HG02642 (cell line): ENCODE measurements at regions not wholly inside any gene's neighbourhood (a gene's known extent, or its start where the extent isn't known, plus 50 kb on each side); places are given as distances from the start of the nearest gene placed in this dataset.
"Not testable (repeated sequence)": the region's sequence is repeated elsewhere in the genome, so short reads cannot be mapped to it uniquely, and the experiment has no call there.

Experiments used
- ATAC-seq: cut with Tn5 transposase; IDR thresholded peaks from one replicate; pipeline ENCODE4 v1.9.1; 2021; ENCODE audit warnings: mild to moderate bottlenecking; ENCODE audit not compliant: unreplicated experiment, poor library complexity

- peak; percentile 76 for ATAC-seq
Measured at GRCh38 chr4:75289914-75290582, 224.2 kb downstream of the RCHY1 start.

GRCh38 chr4:75287738-75288517, 226.3 kb downstream of the RCHY1 start:
- no peak for ATAC-seq

GRCh38 chr4:75285837-75286236, 228.4 kb downstream of the RCHY1 start:
- no peak for ATAC-seq

DNA sequence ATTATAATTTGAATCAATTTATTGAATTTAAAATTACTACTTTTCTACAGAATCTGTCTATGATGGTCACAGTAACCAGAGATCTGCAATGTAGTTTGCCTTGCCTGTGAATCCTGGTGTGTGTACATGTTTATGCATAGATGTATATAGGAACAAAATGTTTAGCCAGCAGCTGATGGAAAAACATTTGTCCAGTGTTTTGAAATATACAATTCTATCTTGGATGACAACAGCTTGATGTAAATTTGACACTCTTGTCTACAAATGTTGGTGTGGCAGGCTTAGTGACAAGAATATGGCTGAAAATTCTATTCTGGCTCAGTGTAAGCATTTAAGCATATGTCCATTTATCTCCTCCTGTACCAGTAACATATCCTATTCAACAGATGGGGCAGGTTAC, 229.4 kb downstream of the RCHY1 start:
- ATAC-seq, result no peak

DNA sequence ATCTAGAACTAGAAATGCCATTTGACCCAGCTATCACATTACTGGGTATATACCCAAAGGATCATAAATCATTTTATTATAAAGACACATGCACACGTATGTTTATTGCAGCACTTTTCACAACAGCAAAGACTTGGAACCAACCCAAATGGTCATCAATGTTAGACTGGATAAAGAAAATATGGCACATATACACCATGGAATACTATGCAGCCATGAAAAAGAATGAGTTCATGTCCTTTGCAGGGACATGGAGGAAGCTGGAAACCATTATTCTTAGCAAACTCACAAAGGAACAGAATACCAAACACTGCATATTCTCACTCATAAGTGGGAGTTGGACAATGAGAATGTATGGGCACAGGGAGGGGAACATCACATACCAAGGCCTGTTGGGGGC, 233.7 kb downstream of the RCHY1 start:
- ATAC-seq, result not testable (repeated sequence)

DNA sequence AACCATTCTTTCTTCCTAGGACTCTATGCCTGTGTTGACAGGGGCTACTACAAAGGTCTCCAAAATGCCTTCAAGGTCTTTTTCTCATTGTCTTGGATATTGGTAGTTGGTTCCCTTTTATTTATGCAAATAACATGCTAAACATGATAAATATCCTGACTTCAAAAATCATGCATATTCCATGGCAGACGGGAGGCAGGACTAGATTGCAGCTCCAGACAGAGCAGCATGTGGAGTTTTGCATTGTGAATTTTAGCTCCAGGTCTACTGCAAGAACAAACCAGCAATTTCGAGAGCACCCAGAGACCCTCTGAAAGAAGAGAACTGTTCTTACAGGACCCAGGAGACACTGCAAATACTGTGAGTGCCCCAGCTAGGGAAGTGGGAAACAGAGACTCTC, 254.9 kb downstream of the RCHY1 start:
- no peak for ATAC-seq

GRCh38 chr4:75255261-75255660, 258.9 kb downstream of the RCHY1 start:
- no peak for ATAC-seq

GRCh38 chr4:75254745-75255144, 259.5 kb downstream of the RCHY1 start:
- ATAC-seq, result no peak

- not testable (repeated sequence) for ATAC-seq
Measured at GRCh38 chr4:75253094-75253493, 261.1 kb downstream of the RCHY1 start.

DNA sequence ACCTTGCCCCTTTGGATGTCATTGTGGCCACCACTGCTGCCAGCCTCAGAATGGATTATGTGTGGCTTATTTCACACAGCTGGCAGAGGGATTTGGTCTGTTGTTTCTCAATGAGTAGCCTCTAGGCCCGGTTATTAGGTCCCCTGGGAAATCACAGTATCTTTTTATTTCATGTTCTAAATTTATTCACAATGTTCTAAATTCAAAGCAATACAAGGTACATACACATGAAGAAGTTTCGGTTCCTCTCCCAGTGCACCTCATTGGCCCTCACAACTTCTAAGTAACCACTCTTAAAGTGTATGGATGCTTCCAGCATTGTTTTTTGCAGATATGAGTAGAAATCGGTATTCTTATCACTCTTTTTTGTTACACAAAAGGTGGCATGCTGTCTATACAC, 262.7 kb downstream of the RCHY1 start:
- ATAC-seq, result peak; percentile 74

- no peak for ATAC-seq
Measured at GRCh38 chr4:75249739-75250138, 264.5 kb downstream of the RCHY1 start.

GRCh38 chr4:75248770-75249407, 265.3 kb downstream of the RCHY1 start:
- no peak for ATAC-seq

GRCh38 chr4:75244325-75244724, 269.9 kb downstream of the RCHY1 start:
- no peak for ATAC-seq

- no peak for ATAC-seq
Measured at GRCh38 chr4:75243570-75243969, 270.6 kb downstream of the RCHY1 start.

GRCh38 chr4:75235359-75235951, 278.7 kb downstream of the RCHY1 start:
- peak; percentile 98 for ATAC-seq

DNA sequence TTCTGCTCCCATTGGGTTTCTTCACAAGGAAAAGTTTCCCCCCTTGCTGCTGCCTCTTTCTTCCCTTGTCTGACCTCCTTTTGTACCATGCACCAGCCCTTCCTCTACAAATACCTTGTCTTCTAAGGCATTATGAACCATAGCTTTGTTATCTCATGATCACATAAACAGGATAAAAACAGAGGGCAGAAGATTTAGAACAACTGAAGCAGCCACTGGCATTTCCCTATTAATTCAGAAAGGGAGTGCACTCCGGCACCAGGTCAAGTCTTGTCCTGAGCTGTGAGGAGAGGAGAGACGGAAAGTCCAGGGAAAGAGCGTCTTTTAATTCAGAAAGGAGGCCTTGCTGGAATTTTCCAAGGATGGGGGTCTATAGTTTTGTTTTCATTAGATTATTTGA, 281.7 kb downstream of the RCHY1 start:
- no peak for ATAC-seq

DNA sequence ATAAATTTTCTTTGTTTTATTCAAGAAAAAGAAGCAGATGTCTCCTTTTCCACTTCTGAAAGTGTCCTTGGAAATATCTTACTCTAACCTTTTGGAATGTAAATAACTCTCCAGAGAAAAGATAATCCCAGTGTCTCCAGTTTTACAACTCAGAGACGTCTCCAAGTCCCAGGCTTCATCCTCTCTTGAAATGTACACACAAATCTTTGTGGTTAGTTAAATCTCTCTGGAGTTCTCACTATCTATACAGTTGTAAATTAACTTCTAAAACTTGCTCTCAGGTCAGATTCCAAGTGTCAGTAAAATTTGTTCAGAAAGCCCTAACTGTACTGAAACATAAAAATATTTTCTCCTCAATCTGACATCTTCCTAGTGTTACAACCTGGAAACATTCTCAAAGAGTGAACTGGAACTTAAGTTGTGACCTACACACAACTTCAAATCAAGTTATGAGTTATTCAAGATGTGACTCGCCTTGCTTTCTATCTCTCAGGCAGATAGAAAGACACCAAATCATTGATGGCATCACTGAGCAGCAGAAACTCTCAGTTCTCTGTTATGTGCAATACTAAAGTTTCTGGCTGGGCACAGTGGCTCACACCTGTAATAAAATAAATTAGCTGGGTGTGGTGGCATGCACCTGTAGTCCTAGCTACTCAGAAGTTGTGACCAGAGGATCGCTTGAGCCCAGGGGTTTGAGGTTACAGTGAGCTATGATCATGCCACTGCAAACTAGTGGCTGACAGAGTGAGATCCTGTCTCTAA, 284.2 kb downstream of the RCHY1 start:
- ATAC-seq, result peak; percentile 82

GRCh38 chr4:75213480-75213879, 280.6 kb downstream of the PARM1 start:
- ATAC-seq, result no peak

- no peak for ATAC-seq
Measured at GRCh38 chr4:75211422-75211821, 278.5 kb downstream of the PARM1 start.

- no peak for ATAC-seq
Measured at GRCh38 chr4:75207902-75208301, 275.0 kb downstream of the PARM1 start.
